NCI-H510A (cell line): ENCODE measurements at regions not wholly inside any gene's neighbourhood (a gene's known extent, or its start where the extent isn't known, plus 50 kb on each side); places are given as distances from the start of the nearest gene placed in this dataset.

ENCODE experiments used
- DNase-seq: peaks from one replicate; lab custom pipeline; 2025; lab: John Stamatoyannopoulos, UW

GRCh38 chr4:31365006-31365690 lies 645.0 kb downstream of the PCDH7 start:
- DNase-seq, result no peak

DNA sequence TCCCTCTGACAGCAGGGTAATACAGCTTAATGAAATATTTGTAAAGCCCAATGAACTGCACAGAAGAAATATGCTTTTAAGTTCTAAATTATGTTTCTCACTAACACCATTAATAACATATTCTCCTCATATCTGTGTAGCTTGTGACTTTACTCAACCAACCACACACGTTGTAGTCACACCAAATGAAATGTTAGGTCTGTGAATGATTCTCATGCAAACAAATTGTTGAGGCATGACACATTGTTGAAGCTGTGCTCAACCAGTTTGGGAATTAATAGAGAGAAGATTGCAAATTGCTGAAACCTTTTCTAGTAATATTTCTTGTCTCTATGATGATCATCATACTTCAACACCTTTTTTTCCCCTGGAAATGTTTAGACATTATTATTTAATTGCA lies 645.9 kb downstream of the PCDH7 start:
- no peak for DNase-seq

DNA sequence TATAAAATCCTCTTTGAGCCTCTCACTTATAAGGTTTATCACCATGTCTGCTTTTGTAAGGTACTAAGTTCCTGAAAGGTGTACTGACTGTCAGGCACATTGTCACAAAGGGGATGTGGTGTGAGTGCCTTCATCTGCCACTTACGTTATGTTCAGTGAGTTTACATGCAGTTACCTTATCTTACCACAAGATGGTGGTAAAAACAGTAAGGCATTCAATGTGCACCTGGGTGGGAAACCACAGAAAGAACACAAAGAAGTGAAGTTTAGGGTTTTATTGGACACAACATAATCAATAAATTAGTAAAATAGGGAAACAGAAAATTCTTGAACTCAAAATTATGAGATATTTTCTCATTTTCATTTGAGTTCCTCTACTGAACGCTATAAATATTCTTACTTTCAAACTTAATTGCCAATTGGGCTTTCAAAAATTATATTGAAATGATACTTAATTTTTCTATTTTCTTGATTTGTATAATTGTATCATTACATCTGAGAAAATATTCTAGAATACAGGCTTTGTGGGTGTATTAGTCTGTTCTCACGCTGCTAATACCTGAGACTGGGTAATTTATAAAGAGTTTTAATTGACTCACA lies 650.8 kb downstream of the PCDH7 start:
- DNase-seq, result no peak

- no peak for DNase-seq
These were observed 654.2 kb downstream of the PCDH7 start for GRCh38 chr4:31374256-31374960.

DNA sequence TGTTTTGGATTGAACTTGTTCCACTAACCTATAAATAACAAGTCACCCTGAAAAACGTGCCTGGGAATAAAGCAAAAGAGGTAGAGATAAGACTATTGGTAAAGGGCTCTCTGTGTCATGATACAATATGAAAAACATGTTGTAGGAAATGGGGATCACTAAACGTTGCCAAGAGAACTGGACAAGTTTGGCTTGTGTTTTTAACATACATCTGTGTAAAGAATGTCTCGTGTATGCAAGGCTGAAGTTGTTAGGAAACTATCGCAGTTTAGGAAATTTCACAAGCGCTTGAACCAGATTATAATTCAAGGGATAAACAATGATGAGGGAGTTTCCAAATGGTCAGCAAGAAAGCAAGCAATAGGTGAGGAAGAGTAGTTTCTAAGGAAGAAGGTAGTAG lies 655.8 kb downstream of the PCDH7 start:
- DNase-seq, result no peak

DNA sequence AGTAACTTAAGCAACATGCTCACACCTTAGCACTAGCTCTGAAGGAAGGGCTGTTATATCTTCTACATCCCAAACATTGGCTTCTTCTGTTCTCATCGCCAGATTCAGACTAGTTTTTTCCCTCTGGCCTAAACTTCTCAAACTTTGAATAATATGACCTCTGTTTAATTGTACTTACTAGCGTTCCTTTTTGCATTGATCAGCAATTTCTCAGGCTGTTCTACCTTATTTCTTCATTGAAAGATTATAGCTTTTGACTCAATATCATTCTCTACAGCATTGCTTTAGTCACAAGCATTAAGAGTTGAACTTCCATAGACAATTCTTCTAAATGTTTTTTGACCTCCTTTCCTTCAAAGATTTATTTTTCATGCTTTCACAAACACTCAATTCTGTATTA lies 659.2 kb downstream of the PCDH7 start:
- no peak for DNase-seq

DNA sequence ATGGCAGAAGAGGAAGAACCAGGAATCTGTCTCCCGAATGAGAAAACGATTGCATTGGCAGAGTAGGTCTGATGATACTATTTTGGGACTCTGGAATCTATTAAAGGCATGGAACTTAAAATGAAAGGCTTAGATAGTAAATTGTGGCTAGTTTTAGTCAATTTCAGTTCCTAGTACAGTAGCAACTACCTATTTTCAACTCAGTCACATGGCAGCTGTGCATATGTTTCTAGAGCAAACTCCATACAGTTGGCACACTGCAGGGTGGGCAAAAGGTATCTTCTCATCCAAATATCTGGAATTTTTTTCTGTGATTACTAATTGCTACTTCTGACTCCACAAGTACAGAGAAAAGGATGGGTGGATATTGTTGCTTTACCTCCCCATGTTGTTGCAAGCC lies 663.6 kb downstream of the PCDH7 start:
- no peak for DNase-seq

- DNase-seq, result no peak
These were observed 670.7 kb downstream of the PCDH7 start for GRCh38 chr4:31390849-31391248.

DNA sequence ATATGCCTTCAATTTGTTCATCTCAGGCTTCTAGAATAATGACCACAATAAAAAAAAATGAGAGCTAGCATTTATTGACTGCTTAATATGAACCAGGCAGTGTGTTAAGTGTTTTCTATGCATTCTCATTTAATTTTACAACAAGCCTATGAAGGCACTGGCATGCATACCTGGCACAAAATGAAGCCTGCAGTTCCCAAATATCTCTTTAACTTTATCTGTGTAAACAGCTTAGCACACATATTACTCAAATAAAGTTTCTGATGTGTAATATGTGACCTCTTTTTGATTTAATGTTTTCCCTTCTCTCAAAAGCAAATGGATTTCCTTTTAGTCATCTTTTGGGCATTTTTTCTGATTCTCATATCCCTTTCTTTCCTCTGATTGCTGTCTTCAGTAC lies 671.8 kb downstream of the PCDH7 start:
- DNase-seq, result no peak

DNA sequence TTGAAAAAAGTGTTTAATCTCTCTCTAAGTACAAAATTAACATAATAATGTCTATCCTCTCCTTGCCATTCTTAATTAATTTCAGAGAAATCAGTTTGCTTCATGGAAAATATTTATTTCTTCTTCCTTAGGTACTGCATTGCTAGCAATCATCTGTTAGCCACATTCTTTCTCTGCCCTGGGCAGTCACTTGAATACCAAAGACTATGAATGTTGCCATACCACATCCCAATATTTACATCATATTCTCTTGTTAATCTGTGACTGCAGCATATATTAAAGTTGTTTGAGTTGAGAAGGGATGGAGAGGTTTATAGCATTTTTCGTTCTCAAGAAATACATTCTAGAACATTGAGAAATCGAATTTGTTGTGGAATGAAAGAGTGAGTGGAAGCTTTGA lies 672.8 kb downstream of the PCDH7 start:
- no peak for DNase-seq

DNA sequence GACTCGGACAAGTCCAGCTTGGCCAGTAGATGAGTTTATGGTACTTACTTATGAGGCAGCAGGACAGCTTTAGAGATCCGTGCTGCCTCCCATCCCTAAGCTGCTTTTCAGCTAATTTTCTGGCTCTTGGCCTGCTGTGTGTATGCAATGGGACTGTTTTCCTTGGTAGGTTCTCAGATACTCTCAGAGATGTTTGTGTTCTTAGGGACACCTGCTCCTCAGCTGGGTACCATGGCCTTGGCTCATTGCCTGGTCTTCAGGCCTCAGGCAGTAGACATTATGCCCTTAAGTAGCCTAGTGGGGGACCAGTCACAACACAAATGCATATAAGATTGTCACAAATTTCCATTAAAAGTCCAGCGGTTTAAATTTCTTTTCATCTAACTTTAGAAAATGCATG lies 688.0 kb downstream of the PCDH7 start:
- no peak for DNase-seq

DNA sequence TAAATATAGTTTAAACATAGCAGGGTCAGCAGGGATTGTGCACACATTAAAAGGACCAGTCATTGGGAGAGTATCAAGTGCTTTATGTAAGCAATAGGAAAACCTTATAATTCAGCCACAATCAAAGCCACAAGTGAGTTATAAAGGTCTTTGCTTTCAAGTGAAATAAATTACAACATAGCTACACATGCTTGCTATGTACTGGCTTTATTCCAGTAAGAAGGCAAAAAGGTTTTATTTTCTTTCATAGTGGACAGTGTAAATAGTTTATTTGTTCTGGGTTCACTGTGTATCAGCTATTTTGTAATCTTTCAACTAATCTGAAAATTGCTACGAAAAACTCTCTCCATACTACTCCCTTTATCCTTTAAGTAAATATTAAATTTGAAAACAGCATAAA lies 691.4 kb downstream of the PCDH7 start:
- no peak for DNase-seq

DNA sequence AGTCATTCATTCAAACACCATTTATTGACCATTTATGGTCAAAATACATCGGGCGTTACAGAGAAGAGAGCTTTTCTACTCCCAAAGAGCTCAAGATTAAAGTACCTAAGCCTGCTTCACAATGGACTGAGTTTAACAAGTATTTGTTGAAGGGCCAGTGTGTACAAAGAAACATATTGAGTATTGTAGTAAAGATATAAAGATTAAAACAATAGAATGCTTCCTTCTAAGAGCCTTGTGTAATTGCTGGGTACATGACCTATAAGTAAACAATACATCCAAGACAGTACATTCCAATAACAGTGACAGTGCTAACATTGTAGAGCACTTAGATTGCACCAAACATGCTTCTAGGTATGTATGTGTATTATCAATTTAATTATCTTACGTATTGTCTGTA lies 695.5 kb downstream of the PCDH7 start:
- DNase-seq, result no peak

DNA sequence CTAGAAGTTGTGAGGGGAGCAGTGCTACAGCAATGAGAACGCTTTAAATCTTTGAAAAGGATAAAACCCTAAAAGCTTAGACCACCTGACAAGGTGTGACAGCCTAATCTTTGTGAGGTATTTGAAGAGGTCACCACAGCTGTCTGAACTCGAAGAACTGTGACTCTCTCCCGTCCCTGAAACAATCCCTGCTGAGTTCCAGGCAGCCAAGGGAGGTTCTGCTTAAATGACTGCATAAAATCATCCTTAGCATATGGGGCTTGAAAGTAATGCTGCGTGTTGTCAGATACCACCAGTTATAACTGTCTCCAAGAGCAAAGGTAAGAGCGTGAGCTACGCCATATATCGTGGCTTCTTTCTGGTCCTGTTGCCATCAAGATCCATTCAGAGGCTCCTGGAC lies 696.3 kb downstream of the PCDH7 start:
- DNase-seq, result no peak

GRCh38 chr4:31417040-31417439 lies 696.9 kb downstream of the PCDH7 start:
- DNase-seq, result no peak

GRCh38 chr4:31422006-31422405 lies 701.8 kb downstream of the PCDH7 start:
- DNase-seq, result no peak

GRCh38 chr4:31427691-31428090 lies 707.5 kb downstream of the PCDH7 start:
- no peak for DNase-seq

- DNase-seq, result no peak
These were observed 722.1 kb downstream of the PCDH7 start for GRCh38 chr4:31442236-31442635.

GRCh38 chr4:31445526-31445925 lies 725.4 kb downstream of the PCDH7 start:
- no peak for DNase-seq

GRCh38 chr4:31455612-31456011 lies 735.4 kb downstream of the PCDH7 start:
- no peak for DNase-seq

GRCh38 chr4:31458813-31459212 lies 738.6 kb downstream of the PCDH7 start:
- no peak for DNase-seq

GRCh38 chr4:31461421-31461820 lies 741.3 kb downstream of the PCDH7 start:
- no peak for DNase-seq

DNA sequence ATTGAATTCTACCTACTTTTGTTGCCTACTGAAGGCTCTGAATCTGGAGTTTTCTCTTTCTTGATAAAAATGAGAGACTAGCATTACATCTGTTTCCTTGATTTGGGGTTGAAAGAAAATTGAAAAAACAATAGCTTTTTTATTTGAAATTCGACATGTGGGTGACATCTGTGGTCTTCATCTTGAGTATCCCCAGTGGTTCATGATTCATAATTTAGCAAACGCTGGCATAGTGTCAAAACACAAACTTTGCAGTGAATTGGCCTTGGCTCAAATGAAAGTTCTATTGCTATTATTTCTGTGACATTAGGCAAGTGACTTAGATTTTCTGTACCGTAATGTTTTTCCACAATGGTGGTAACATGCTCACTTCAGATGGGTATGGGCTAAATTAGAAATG lies 747.6 kb downstream of the PCDH7 start:
- no peak for DNase-seq

DNA sequence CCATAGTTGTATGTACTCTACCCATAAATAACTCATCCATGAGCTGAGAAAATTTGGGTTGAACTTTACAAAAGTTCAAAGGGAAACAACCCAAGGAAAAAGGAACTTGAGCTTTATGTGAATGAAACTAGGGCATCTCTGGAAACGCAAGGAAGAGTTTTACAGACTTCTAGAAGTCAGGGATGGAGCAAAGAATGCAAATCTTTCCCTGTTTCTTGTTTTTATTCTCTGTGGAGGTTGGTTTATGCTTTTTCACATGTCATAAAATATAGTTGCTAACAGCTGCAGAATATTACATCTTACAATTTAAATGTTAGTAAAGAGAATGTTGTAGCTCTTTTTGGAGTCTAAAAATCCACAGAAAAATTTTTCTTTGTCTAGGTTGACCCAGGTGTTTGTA lies 754.1 kb downstream of the PCDH7 start:
- no peak for DNase-seq
